Erythroblast (primary cell): ENCODE measurements at regions not wholly inside any gene's neighbourhood (a gene's known extent, or its start where the extent isn't known, plus 50 kb on each side); places are given as distances from the start of the nearest gene placed in this dataset.

Experiments
- DNase-seq, 2 experiments: peaks; one replicate each; lab custom pipeline; 2025; lab: John Stamatoyannopoulos, UW
- GATA1 ChIP-seq: IDR thresholded peaks from 2 replicates; pipeline ENCODE4 v1.6.1; 2011; ENCODE audit warnings: low read depth, mild to moderate bottlenecking, control low read depth, low read length, moderate library complexity
- POLR2A ChIP-seq: IDR thresholded peaks from 2 replicates; pipeline ENCODE4 v1.6.1; 2011; ENCODE audit warnings: mild to moderate bottlenecking, low read length

GRCh38 chr2:190766595-190766994 is 114.0 kb upstream of the GLS start:
- DNase-seq = no peak
- no peak for TF ChIP-seq GATA1
- TF ChIP-seq POLR2A = no peak

- no peak for DNase-seq
- TF ChIP-seq POLR2A (no peak), GATA1 (no peak)
These were observed 112.8 kb upstream of the GLS start for GRCh38 chr2:190767821-190768220.

- DNase-seq = no peak
- TF ChIP-seq POLR2A (no peak), GATA1 (no peak)
These were observed 111.4 kb upstream of the GLS start for GRCh38 chr2:190769258-190769657.

GRCh38 chr2:190771726-190772125 is 108.9 kb upstream of the GLS start:
- no peak for TF ChIP-seq POLR2A
- TF ChIP-seq GATA1 = no peak
- no peak for DNase-seq

- no peak for TF ChIP-seq POLR2A
- TF ChIP-seq GATA1 = no peak
- no peak for DNase-seq
These were observed 100.0 kb upstream of the GLS start for GRCh38 chr2:190780594-190780993.

- DNase-seq = peak; percentile 61 to 78
- no peak for TF ChIP-seq POLR2A
These were observed 98.9 kb upstream of the GLS start for GRCh38 chr2:190781604-190782198.

- DNase-seq = no peak
- TF ChIP-seq GATA1 = no peak
- TF ChIP-seq POLR2A = no peak
These were observed 98.4 kb upstream of the GLS start for GRCh38 chr2:190782264-190782663.

- TF ChIP-seq POLR2A (no peak), GATA1 (no peak)
- no peak for DNase-seq
These were observed 96.9 kb upstream of the GLS start for GRCh38 chr2:190783513-190784263.

GRCh38 chr2:190785334-190785733 is 95.3 kb upstream of the GLS start:
- DNase-seq = no peak
- TF ChIP-seq GATA1 (no peak), POLR2A (no peak)

GRCh38 chr2:190786404-190787166 is 94.0 kb upstream of the GLS start:
- DNase-seq = no peak
- TF ChIP-seq GATA1 (no peak), POLR2A (no peak)

GRCh38 chr2:190787743-190788235 is 92.8 kb upstream of the GLS start:
- no peak for DNase-seq
- TF ChIP-seq GATA1 (no peak), POLR2A (no peak)

GRCh38 chr2:190789074-190790004 is 91.3 kb upstream of the GLS start:
- TF ChIP-seq GATA1 (no peak), POLR2A (no peak)
- DNase-seq = no peak
